NCI-H460 (cell line): ENCODE measurements at regions not wholly inside any gene's neighbourhood (a gene's known extent, or its start where the extent isn't known, plus 50 kb on each side); places are given as distances from the start of the nearest gene placed in this dataset.
"Not testable (repeated sequence)": the region's sequence is repeated elsewhere in the genome, so short reads cannot be mapped to it uniquely, and the experiment has no call there.

Experiments used
- DNase-seq: peaks from one replicate; pipeline ENCODE4 v3.0.0-alpha.2; 2016; ENCODE audit warnings: low read depth; ENCODE audit errors: extremely low read depth

- no peak for DNase-seq
Observed at GRCh38 chr12:131384544-131384855, 326.4 kb upstream of the SFSWAP start.

GRCh38 chr12:131385313-131386166 is 325.4 kb upstream of the SFSWAP start:
- DNase-seq = no peak

- no peak for DNase-seq
Observed at GRCh38 chr12:131386167-131386521, 324.7 kb upstream of the SFSWAP start.

- no peak for DNase-seq
Observed at GRCh38 chr12:131386781-131387180, 324.1 kb upstream of the SFSWAP start.

- DNase-seq = no peak
Observed at GRCh38 chr12:131387281-131388163, 323.4 kb upstream of the SFSWAP start.

GRCh38 chr12:131388164-131389053 is 322.5 kb upstream of the SFSWAP start:
- DNase-seq = not testable (repeated sequence)

GRCh38 chr12:131389054-131390013 is 321.6 kb upstream of the SFSWAP start:
- DNase-seq = no peak

GRCh38 chr12:131390412-131391334 is 320.2 kb upstream of the SFSWAP start:
- peak; percentile 45 for DNase-seq

- DNase-seq = no peak
Observed at GRCh38 chr12:131391399-131391798, 319.5 kb upstream of the SFSWAP start.

- not testable (repeated sequence) for DNase-seq
Observed at GRCh38 chr12:131394752-131395151, 316.1 kb upstream of the SFSWAP start.

GRCh38 chr12:131395209-131395684 is 315.6 kb upstream of the SFSWAP start:
- not testable (repeated sequence) for DNase-seq

- no peak for DNase-seq
Observed at GRCh38 chr12:131395971-131396573, 314.8 kb upstream of the SFSWAP start.

- no peak for DNase-seq
Observed at GRCh38 chr12:131397493-131398181, 313.3 kb upstream of the SFSWAP start.

- no peak for DNase-seq
Observed at GRCh38 chr12:131399000-131399399, 311.9 kb upstream of the SFSWAP start.

GRCh38 chr12:131400668-131401294 is 310.1 kb upstream of the SFSWAP start:
- DNase-seq = peak; percentile 26

- DNase-seq = peak; percentile 44
Observed at GRCh38 chr12:131401907-131402633, 308.8 kb upstream of the SFSWAP start.
